ENCODE measurements at regions not wholly inside any gene's neighbourhood (a gene's known extent, or its start where the extent isn't known, plus 50 kb on each side); places are given as distances from the start of the nearest gene placed in this dataset.
"Not testable (repeated sequence)": the region's sequence is repeated elsewhere in the genome, so short reads cannot be mapped to it uniquely, and the experiment has no call there.

DNA sequence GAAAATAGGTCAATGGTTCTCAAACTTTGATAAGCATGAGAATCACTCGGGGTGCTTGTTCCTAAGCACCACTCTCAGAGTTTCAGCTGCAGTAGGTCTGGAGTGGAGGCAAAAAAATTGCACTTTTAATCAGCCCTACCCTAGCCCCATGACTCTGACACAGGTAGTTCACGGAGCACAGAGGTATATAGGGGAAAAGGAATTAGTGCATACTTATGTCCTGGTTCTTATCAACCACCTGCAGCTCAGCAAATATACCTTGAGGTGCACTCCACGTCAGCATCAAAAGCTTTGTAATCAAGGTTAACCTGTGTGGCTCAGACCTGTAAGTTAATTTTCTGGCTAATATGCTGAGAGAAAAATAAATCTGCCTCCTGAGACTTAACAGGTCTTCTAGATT lies 138.8 kb upstream of the HMGN3 start:
- H3K4me1 Mint-ChIP-seq (ENCODE audit: insufficient read depth, unreplicated experiment) = peaks cover 18% of the 10 kb centered on the region
- H3K4me3 Mint-ChIP-seq (ENCODE audit: unreplicated experiment) = no peak overlapping the region
- no peaks in the 10 kb centered on the region for H3K36me3 Mint-ChIP-seq (ENCODE audit: insufficient read depth, unreplicated experiment)
- CTCF ChIA-PET = no interaction called here
- no peaks in the 10 kb centered on the region for H3K9me3 Mint-ChIP-seq (ENCODE audit: unreplicated experiment)
- no TSS peak for BruUV-seq (replicated peaks)
- TF ChIP-seq, protein P1, sequence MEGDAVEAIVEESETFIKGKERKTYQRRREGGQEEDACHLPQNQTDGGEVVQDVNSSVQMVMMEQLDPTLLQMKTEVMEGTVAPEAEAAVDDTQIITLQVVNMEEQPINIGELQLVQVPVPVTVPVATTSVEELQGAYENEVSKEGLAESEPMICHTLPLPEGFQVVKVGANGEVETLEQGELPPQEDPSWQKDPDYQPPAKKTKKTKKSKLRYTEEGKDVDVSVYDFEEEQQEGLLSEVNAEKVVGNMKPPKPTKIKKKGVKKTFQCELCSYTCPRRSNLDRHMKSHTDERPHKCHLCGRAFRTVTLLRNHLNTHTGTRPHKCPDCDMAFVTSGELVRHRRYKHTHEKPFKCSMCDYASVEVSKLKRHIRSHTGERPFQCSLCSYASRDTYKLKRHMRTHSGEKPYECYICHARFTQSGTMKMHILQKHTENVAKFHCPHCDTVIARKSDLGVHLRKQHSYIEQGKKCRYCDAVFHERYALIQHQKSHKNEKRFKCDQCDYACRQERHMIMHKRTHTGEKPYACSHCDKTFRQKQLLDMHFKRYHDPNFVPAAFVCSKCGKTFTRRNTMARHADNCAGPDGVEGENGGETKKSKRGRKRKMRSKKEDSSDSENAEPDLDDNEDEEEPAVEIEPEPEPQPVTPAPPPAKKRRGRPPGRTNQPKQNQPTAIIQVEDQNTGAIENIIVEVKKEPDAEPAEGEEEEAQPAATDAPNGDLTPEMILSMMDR (IDR thresholded peaks at IDR 0.05; ENCODE audit: unreplicated experiment) = no peak
- no peak overlapping the region for H3K27ac Mint-ChIP-seq (ENCODE audit: low read depth, unreplicated experiment)
- no peak for DNase-seq (ENCODE audit: unreplicated experiment)
- intact Hi-C loops (cut with micrococcal nuclease) = no loop called here
- no peaks in the 10 kb centered on the region for H3K27me3 Mint-ChIP-seq (ENCODE audit: insufficient read depth, unreplicated experiment)
- POLR2A ChIA-PET = no interaction called here

DNA sequence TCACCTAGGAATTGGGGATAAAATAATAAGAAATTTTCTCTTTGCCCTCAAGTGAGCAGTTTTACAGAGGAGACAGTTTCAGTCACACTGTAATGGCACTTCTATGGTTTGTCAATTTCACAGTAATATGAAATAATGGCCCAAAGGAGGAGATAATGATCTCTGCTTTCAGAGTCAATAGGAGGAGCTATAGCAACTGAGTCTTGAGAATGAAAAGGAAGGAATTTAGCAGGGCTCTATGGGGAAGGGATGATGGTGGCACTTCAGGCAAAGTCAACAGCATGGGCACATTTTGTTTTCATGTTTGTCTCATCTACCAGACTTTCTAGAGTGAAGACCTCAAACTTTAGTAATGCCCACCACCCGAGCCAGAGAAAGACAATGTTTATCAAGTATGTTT lies 138.3 kb upstream of the HMGN3 start:
- no peak overlapping the region for H3K27ac Mint-ChIP-seq (ENCODE audit: low read depth, unreplicated experiment)
- peaks cover 1% of the 10 kb centered on the region for H3K9me3 Mint-ChIP-seq (ENCODE audit: unreplicated experiment)
- ChIA-PET POLR2A (no interaction called here), CTCF (no interaction called here)
- peaks cover 15% of the 10 kb centered on the region for H3K4me1 Mint-ChIP-seq (ENCODE audit: insufficient read depth, unreplicated experiment)
- no peaks in the 10 kb centered on the region for H3K27me3 Mint-ChIP-seq (ENCODE audit: insufficient read depth, unreplicated experiment)
- no peak for DNase-seq (ENCODE audit: unreplicated experiment)
- TF ChIP-seq, protein P1 (IDR thresholded peaks at IDR 0.05; ENCODE audit: unreplicated experiment) = no peak
- H3K4me3 Mint-ChIP-seq (ENCODE audit: unreplicated experiment) = no peak overlapping the region
- intact Hi-C loops (cut with micrococcal nuclease) = no loop called here
- BruUV-seq (replicated peaks) = no TSS peak
- no peaks in the 10 kb centered on the region for H3K36me3 Mint-ChIP-seq (ENCODE audit: insufficient read depth, unreplicated experiment)

DNA sequence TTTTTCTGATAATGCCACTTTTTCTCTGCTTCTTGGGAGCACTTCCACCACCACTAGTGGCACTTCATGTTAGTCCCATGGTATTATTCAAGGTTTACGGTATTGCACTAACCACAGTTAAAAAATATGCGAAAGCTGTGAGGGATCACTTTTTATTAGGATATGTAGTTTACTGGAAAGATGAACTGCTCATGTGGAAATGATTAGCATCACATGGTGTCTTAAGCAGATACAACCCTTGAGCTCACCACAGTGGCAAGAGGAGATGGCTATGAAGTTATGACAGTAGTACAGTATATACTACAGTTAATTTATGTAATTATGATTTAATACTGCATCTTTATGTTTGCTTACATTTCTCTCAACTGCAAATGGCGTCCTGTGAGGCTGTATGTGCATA lies 134.5 kb upstream of the HMGN3 start:
- Mint-ChIP-seq H3K4me1 (ENCODE audit: insufficient read depth, unreplicated experiment) (peaks cover 4% of the 10 kb centered on the region), H3K4me3 (ENCODE audit: unreplicated experiment) (no peak overlapping the region), H3K36me3 (ENCODE audit: insufficient read depth, unreplicated experiment) (no peaks in the 10 kb centered on the region), H3K27ac (ENCODE audit: low read depth, unreplicated experiment) (no peak overlapping the region), H3K27me3 (ENCODE audit: insufficient read depth, unreplicated experiment) (no peaks in the 10 kb centered on the region), H3K9me3 (ENCODE audit: unreplicated experiment) (peaks cover 15% of the 10 kb centered on the region)
- CTCF ChIA-PET = interaction anchor here (0.6 kb wide), 1 partner anchor 408 kb away, joined by 3 read pairs; no protein-coding TSS in a partner anchor
- POLR2A ChIA-PET = no interaction called here
- DNase-seq (ENCODE audit: unreplicated experiment) = no peak
- BruUV-seq (replicated peaks) = no TSS peak
- intact Hi-C loops (cut with micrococcal nuclease) = no loop called here
- TF ChIP-seq, protein P1 (IDR thresholded peaks at IDR 0.05; ENCODE audit: unreplicated experiment) = no peak

DNA sequence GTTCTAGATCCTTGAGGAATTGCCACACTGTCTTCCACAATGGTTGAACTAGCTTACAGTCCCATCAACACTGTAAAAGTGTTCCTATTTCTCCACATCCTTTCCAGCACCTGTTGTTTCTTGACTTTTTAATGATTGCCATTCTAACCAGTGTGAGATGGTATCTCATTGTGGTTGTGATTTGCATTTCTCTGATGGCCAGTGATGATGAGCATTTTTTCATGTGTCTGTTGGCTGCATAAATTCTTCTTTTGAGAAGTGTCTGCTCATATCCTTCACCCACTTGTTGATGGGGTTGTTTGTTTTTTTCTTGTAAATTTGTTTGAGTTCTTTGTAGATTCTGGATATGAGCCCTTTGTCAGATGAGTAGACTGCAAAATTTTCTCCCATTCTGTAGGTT lies 129.0 kb upstream of the HMGN3 start:
- BruUV-seq (replicated peaks); H3K27me3 Mint-ChIP-seq (ENCODE audit: insufficient read depth, unreplicated experiment); H3K4me1 Mint-ChIP-seq (ENCODE audit: insufficient read depth, unreplicated experiment); H3K36me3 Mint-ChIP-seq (ENCODE audit: insufficient read depth, unreplicated experiment); H3K4me3 Mint-ChIP-seq (ENCODE audit: unreplicated experiment); H3K27ac Mint-ChIP-seq (ENCODE audit: low read depth, unreplicated experiment); CTCF ChIA-PET; intact Hi-C loops (cut with micrococcal nuclease); POLR2A ChIA-PET; DNase-seq (ENCODE audit: unreplicated experiment): not testable (repeated sequence)
- H3K9me3 Mint-ChIP-seq (ENCODE audit: unreplicated experiment) = peaks cover 23% of the 10 kb centered on the region

DNA sequence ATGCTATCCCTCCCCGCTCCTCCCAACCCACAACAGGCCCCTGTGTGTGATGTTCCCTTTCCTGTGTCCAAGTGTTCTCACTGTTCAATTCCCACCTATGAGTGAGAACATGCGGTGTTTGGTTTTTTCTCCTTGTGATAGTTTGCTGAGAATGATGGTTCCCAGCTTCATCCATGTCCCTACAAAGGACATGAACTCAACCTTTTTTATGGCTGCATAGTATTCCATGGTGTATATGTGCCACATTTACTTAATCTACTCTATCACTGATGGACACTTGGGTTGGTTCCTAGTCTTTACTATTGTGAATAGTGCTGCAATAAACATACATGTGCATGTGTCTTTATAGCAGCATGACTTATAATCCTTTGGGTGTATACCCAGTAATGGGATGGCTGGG lies 126.6 kb upstream of the HMGN3 start:
- H3K27me3 Mint-ChIP-seq (ENCODE audit: insufficient read depth, unreplicated experiment); POLR2A ChIA-PET; BruUV-seq (replicated peaks); H3K36me3 Mint-ChIP-seq (ENCODE audit: insufficient read depth, unreplicated experiment); DNase-seq (ENCODE audit: unreplicated experiment); H3K4me3 Mint-ChIP-seq (ENCODE audit: unreplicated experiment); H3K27ac Mint-ChIP-seq (ENCODE audit: low read depth, unreplicated experiment); intact Hi-C loops (cut with micrococcal nuclease); CTCF ChIA-PET; H3K4me1 Mint-ChIP-seq (ENCODE audit: insufficient read depth, unreplicated experiment): not testable (repeated sequence)
- peaks cover 16% of the 10 kb centered on the region for H3K9me3 Mint-ChIP-seq (ENCODE audit: unreplicated experiment)
